ENCODE measurements at regions not wholly inside any gene's neighbourhood (a gene's known extent, or its start where the extent isn't known, plus 50 kb on each side); places are given as distances from the start of the nearest gene placed in this dataset.

- Histone ChIP-seq H3K9me3 (no peaks in the 10 kb centered on the region), H3K27ac (no peak overlapping the region), H3K27me3 (no peaks in the 10 kb centered on the region), H3K36me3 (no peaks in the 10 kb centered on the region), H3K4me1 (no peaks in the 10 kb centered on the region), H3K4me3 (peak overlapping the region in 1 of 2 donors; percentile 43)
- DNase-seq (ENCODE audit: extremely low spot score in 2 of 2), result no peak
- intact Hi-C loops (cut with DNase I), result no loop called here
- no peak for TF ChIP-seq CTCF (IDR thresholded peaks at IDR 0.05)
- no peak for TF ChIP-seq POLR2AphosphoS5 (IDR thresholded peaks at IDR 0.05; ENCODE audit: insufficient read depth in 1 of 2, low read depth in 1 of 2)
- TF ChIP-seq POLR2A (IDR thresholded peaks at IDR 0.05), result no peak
Measured at GRCh38 chr6:28729501-28730402, 194.0 kb downstream of the TRIM27 start.

GRCh38 chr6:28732052-28732451, 191.7 kb downstream of the TRIM27 start:
- H3K4me3 ChIP-seq, result no peak overlapping the region
- intact Hi-C loops (cut with DNase I), result no loop called here
- H3K27ac ChIP-seq, result no peak overlapping the region
- no peaks in the 10 kb centered on the region for H3K4me1 ChIP-seq
- TF ChIP-seq POLR2AphosphoS5 (IDR thresholded peaks at IDR 0.05; ENCODE audit: insufficient read depth in 1 of 2, low read depth in 1 of 2), result no peak
- TF ChIP-seq CTCF (IDR thresholded peaks at IDR 0.05), result no peak
- no peak for TF ChIP-seq POLR2A (IDR thresholded peaks at IDR 0.05)
- H3K27me3 ChIP-seq, result no peaks in the 10 kb centered on the region
- H3K36me3 ChIP-seq, result no peaks in the 10 kb centered on the region
- DNase-seq (ENCODE audit: extremely low spot score in 2 of 2), result no peak
- no peaks in the 10 kb centered on the region for H3K9me3 ChIP-seq

- TF ChIP-seq POLR2AphosphoS5 (IDR thresholded peaks at IDR 0.05; ENCODE audit: insufficient read depth in 1 of 2, low read depth in 1 of 2) (no peak), CTCF (IDR thresholded peaks at IDR 0.05) (no peak)
- intact Hi-C loops (cut with DNase I), result no loop called here
Measured at GRCh38 chr6:28734443-28734959, 189.3 kb downstream of the TRIM27 start.

GRCh38 chr6:28736121-28736520, 187.7 kb downstream of the TRIM27 start:
- intact Hi-C loops (cut with DNase I), result no loop called here
- Histone ChIP-seq H3K27me3 (no peaks in the 10 kb centered on the region), H3K4me3 (no peak overlapping the region)

More at GRCh38 chr6:28734443-28734959, 189.3 kb downstream of the TRIM27 start:
- H3K4me3 ChIP-seq, result no peak overlapping the region
- H3K27ac ChIP-seq, result no peak overlapping the region
- H3K36me3 ChIP-seq, result no peaks in the 10 kb centered on the region
- no peaks in the 10 kb centered on the region for H3K9me3 ChIP-seq
- no peaks in the 10 kb centered on the region for H3K4me1 ChIP-seq
- DNase-seq (ENCODE audit: extremely low spot score in 2 of 2), result no peak
- no peaks in the 10 kb centered on the region for H3K27me3 ChIP-seq

More at GRCh38 chr6:28736121-28736520, 187.7 kb downstream of the TRIM27 start:
- no peak overlapping the region for H3K27ac ChIP-seq
- DNase-seq (ENCODE audit: extremely low spot score in 2 of 2), result no peak
- no peaks in the 10 kb centered on the region for H3K9me3 ChIP-seq
- TF ChIP-seq CTCF (IDR thresholded peaks at IDR 0.05) (no peak), POLR2AphosphoS5 (IDR thresholded peaks at IDR 0.05; ENCODE audit: insufficient read depth in 1 of 2, low read depth in 1 of 2) (no peak), POLR2A (IDR thresholded peaks at IDR 0.05) (no peak)
- no peaks in the 10 kb centered on the region for H3K4me1 ChIP-seq
- no peaks in the 10 kb centered on the region for H3K36me3 ChIP-seq
